Caco-2 (cell line): ENCODE measurements at regions not wholly inside any gene's neighbourhood (a gene's known extent, or its start where the extent isn't known, plus 50 kb on each side); places are given as distances from the start of the nearest gene placed in this dataset.

Source experiments
- BruUV-seq: library from RNA; stranded (reverse); fragments of 400-500 nt; replicated peaks from 2 replicates; lab custom pipeline; 2021; lab: Mats Ljungman, UMichigan
- CTCF ChIA-PET: fragments of 300-600 bp; sonication (Branson Sonifier 250); formaldehyde crosslinking; loops from one replicate; lab custom pipeline; 2022; ENCODE audit warnings: antibody characterized with exemption; lab: Charles Lee
- POLR2A ChIA-PET: fragments of 300-600 bp; sonication (Branson Sonifier 250); formaldehyde crosslinking; loops from one replicate; lab custom pipeline; 2022; ENCODE audit warnings: antibody characterized with exemption; lab: Charles Lee
- DNase-seq, 2 experiments: peaks; one replicate each; pipeline versions ENCODE4 v3.0.0 to v3.0.0-alpha.2; 2020 to 2022
- H3K27me3 ChIP-seq: replicated peaks from 2 replicates; pipeline ENCODE4 v1.6.0; 2011; ENCODE audit warnings: low read length; ENCODE audit not compliant: control insufficient read depth, insufficient read depth
- H3K36me3 ChIP-seq: 2 replicates; pipeline ENCODE4 v1.5.1; 2011; ENCODE audit warnings: low read length; ENCODE audit not compliant: control insufficient read depth, insufficient read depth
- H3K4me1 ChIP-seq: fragments of 250-450 bp; sonication (Bioruptor Pico); 2 replicates; pipeline ENCODE4 v1.5.1; 2020; ENCODE audit warnings: mild to moderate bottlenecking
- H3K4me3 ChIP-seq: 2 replicates; pipeline ENCODE4 v1.5.1; 2011; ENCODE audit warnings: low read depth, mild to moderate bottlenecking, control low read depth, low read length
- H3K9me3 ChIP-seq: fragments of 250-450 bp; sonication (Bioruptor Pico); 2 replicates; pipeline ENCODE4 v1.5.1; 2020; ENCODE audit warnings: mild to moderate bottlenecking, moderate library complexity
- H3K27ac Mint-ChIP-seq: one replicate; pipeline ENCODE4 v1.8.0; 2022; ENCODE audit warnings: mixed read lengths; ENCODE audit not compliant: unreplicated experiment
- H3K27me3 Mint-ChIP-seq: one replicate; pipeline ENCODE4 v1.8.0; 2022; ENCODE audit warnings: mixed read lengths; ENCODE audit not compliant: insufficient read depth, unreplicated experiment
- H3K36me3 Mint-ChIP-seq: one replicate; pipeline ENCODE4 v1.8.0; 2022; ENCODE audit warnings: mild to moderate bottlenecking, mixed read lengths; ENCODE audit not compliant: insufficient read depth, unreplicated experiment
- H3K4me1 Mint-ChIP-seq: one replicate; pipeline ENCODE4 v1.8.0; 2022; ENCODE audit warnings: low read depth, mixed read lengths; ENCODE audit not compliant: unreplicated experiment
- H3K4me3 Mint-ChIP-seq: one replicate; pipeline ENCODE4 v1.8.0; 2022; ENCODE audit warnings: mild to moderate bottlenecking, moderate library complexity, mixed read lengths; ENCODE audit not compliant: unreplicated experiment
- H3K9me3 Mint-ChIP-seq: one replicate; pipeline ENCODE4 v1.8.0; 2022; ENCODE audit warnings: mixed read lengths; ENCODE audit not compliant: unreplicated experiment
- intact Hi-C: fragments of 100-400 bp; cut with micrococcal nuclease; formaldehyde crosslinking; loops from one replicate; pipeline ENCODE4 v1.10.0; 2022; ENCODE audit not compliant: unreplicated experiment
- TF ChIP-seq, protein P1 (sequence below), 2 experiments: fragments of 200-600 bp in 1 of 2; IDR thresholded peaks; 1 replicate in 1 of 2; 2 replicates in 1 of 2; pipeline versions ENCODE4 v1.5.1 to v1.8.0; 2011 to 2022; ENCODE audit warnings: antibody characterized with exemption in 1 of 2, control low read depth in 1 of 2, inconsistent platforms in 1 of 2, low read depth in 1 of 2, low read length in 1 of 2, mild to moderate bottlenecking in 1 of 2, moderate library complexity in 1 of 2; ENCODE audit not compliant: insufficient read depth in 1 of 2, severe bottlenecking in 1 of 2, unreplicated experiment in 1 of 2

DNA sequence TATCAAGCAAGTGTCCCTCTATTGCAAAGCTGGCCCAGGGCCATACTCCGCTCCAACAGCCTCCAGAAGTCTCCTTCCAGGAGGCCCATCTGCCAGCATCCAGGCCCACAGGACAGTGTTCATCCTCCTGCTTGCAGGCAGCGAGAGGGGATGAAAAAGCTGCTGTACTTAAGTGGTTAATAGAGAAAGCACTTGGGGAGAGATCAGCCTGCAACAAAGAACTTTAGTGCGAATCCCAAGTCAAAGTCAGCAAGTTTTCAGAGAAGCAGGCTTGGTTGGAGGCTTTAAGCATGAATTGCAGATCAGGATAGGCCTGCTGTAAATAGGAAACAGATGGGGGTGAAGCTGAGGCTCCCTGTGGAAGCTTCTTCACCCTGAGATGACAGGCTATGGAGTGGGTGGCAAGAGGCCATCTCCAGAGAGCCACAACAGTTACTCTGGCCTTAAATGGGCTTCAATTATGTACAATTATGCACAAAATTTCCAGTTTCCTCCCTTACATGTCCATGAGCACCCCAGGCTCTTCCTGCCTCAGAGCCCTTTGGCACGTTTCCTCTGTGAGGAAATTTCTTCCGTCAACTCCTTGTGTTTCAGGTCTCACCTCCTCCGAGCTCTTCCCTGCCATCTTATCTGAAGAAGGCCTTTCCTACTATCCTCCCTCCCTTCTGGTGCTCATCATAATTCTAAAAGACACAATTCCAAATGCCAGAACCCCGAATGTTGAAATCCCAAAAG, 98.0 kb upstream of the NR3C1 start:
- no peak for DNase-seq
- no peaks in the 10 kb centered on the region for H3K27me3 Mint-ChIP-seq
- Histone ChIP-seq H3K4me3 (no peak overlapping the region), H3K27me3 (no peaks in the 10 kb centered on the region), H3K4me1 (0 out of 2 replicates have a peak, but pooled peaks cover 1% of the 10 kb centered on the region), H3K36me3 (no peaks in the 10 kb centered on the region), H3K9me3 (no peaks in the 10 kb centered on the region)
- no peaks in the 10 kb centered on the region for H3K36me3 Mint-ChIP-seq
- CTCF ChIA-PET: no interaction called here
- POLR2A ChIA-PET: no interaction called here
- TF ChIP-seq, protein P1, sequence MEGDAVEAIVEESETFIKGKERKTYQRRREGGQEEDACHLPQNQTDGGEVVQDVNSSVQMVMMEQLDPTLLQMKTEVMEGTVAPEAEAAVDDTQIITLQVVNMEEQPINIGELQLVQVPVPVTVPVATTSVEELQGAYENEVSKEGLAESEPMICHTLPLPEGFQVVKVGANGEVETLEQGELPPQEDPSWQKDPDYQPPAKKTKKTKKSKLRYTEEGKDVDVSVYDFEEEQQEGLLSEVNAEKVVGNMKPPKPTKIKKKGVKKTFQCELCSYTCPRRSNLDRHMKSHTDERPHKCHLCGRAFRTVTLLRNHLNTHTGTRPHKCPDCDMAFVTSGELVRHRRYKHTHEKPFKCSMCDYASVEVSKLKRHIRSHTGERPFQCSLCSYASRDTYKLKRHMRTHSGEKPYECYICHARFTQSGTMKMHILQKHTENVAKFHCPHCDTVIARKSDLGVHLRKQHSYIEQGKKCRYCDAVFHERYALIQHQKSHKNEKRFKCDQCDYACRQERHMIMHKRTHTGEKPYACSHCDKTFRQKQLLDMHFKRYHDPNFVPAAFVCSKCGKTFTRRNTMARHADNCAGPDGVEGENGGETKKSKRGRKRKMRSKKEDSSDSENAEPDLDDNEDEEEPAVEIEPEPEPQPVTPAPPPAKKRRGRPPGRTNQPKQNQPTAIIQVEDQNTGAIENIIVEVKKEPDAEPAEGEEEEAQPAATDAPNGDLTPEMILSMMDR (IDR thresholded peaks at IDR 0.05; ENCODE audit: insufficient read depth in 1 of 2, low read depth in 1 of 2, low read length in 1 of 2, severe bottlenecking in 1 of 2, unreplicated experiment in 1 of 2): no peak
- no peak overlapping the region for H3K4me3 Mint-ChIP-seq
- H3K9me3 Mint-ChIP-seq: no peaks in the 10 kb centered on the region
- no peaks in the 10 kb centered on the region for H3K4me1 Mint-ChIP-seq
- intact Hi-C loops: no loop called here
- H3K27ac Mint-ChIP-seq: no peak overlapping the region
- BruUV-seq: no TSS peak

- no peak for DNase-seq
- CTCF ChIA-PET: no interaction called here
- H3K4me1 ChIP-seq: peaks cover 12% of the 10 kb centered on the region
- H3K36me3 Mint-ChIP-seq: no peaks in the 10 kb centered on the region
- H3K4me3 ChIP-seq: no peak overlapping the region
- intact Hi-C loops: loop anchor here (5.0 kb wide), 1 partner anchor 82 kb away; no protein-coding TSS in a partner anchor
- H3K9me3 Mint-ChIP-seq: no peaks in the 10 kb centered on the region
- no peak overlapping the region for H3K27ac Mint-ChIP-seq
- peaks cover 11% of the 10 kb centered on the region for H3K4me1 Mint-ChIP-seq
- H3K4me3 Mint-ChIP-seq: no peak overlapping the region
- POLR2A ChIA-PET: no interaction called here
- no peaks in the 10 kb centered on the region for H3K27me3 ChIP-seq
- BruUV-seq: no TSS peak
- H3K36me3 ChIP-seq: no peaks in the 10 kb centered on the region
- no peaks in the 10 kb centered on the region for H3K27me3 Mint-ChIP-seq
- TF ChIP-seq, protein P1 (IDR thresholded peaks at IDR 0.05; ENCODE audit: insufficient read depth in 1 of 2, low read depth in 1 of 2, low read length in 1 of 2, severe bottlenecking in 1 of 2, unreplicated experiment in 1 of 2): no peak
- no peaks in the 10 kb centered on the region for H3K9me3 ChIP-seq
These were observed 96.1 kb upstream of the NR3C1 start for GRCh38 chr5:143499480-143500114.

GRCh38 chr5:143498821-143499220, 95.3 kb upstream of the NR3C1 start:
- Mint-ChIP-seq H3K9me3 (no peaks in the 10 kb centered on the region), H3K27me3 (no peaks in the 10 kb centered on the region), H3K36me3 (no peaks in the 10 kb centered on the region), H3K27ac (no peak overlapping the region), H3K4me3 (no peak overlapping the region), H3K4me1 (peaks cover 16% of the 10 kb centered on the region)
- no peaks in the 10 kb centered on the region for H3K36me3 ChIP-seq
- CTCF ChIA-PET: no interaction called here
- H3K9me3 ChIP-seq: no peaks in the 10 kb centered on the region
- H3K4me1 ChIP-seq: peaks cover 18% of the 10 kb centered on the region
- intact Hi-C loops: loop anchor here (5.0 kb wide), 1 partner anchor 82 kb away; no protein-coding TSS in a partner anchor
- H3K4me3 ChIP-seq: no peak overlapping the region
- TF ChIP-seq, protein P1 (IDR thresholded peaks at IDR 0.05; ENCODE audit: insufficient read depth in 1 of 2, low read depth in 1 of 2, low read length in 1 of 2, severe bottlenecking in 1 of 2, unreplicated experiment in 1 of 2): no peak
- H3K27me3 ChIP-seq: no peaks in the 10 kb centered on the region
- POLR2A ChIA-PET: no interaction called here
- no TSS peak for BruUV-seq
- DNase-seq: no peak
